ENCODE measurements at regions not wholly inside any gene's neighbourhood (a gene's known extent, or its start where the extent isn't known, plus 50 kb on each side); places are given as distances from the start of the nearest gene placed in this dataset.
"Not testable (repeated sequence)": the region's sequence is repeated elsewhere in the genome, so short reads cannot be mapped to it uniquely, and the experiment has no call there.

DNA sequence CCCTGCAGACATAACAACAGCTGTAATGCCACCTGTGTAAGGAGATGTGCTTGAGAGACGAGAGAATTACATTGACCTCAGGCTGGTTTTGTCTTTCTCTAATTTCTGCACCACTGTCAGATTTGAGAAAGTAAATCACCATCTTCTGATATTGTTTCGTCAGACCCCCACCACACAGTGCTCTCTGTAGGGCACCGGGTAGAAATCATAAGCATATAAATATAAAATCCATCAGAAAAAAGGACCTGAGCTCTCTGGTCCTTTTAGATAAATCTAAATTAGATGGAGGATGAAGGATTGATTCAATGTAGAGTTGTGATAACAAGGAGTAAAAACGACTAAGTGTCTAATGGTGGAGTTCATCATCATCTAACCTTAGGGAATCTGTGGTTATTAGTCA is 1981.0 kb upstream of the PRR20A start:
- TF ChIP-seq, protein P1, sequence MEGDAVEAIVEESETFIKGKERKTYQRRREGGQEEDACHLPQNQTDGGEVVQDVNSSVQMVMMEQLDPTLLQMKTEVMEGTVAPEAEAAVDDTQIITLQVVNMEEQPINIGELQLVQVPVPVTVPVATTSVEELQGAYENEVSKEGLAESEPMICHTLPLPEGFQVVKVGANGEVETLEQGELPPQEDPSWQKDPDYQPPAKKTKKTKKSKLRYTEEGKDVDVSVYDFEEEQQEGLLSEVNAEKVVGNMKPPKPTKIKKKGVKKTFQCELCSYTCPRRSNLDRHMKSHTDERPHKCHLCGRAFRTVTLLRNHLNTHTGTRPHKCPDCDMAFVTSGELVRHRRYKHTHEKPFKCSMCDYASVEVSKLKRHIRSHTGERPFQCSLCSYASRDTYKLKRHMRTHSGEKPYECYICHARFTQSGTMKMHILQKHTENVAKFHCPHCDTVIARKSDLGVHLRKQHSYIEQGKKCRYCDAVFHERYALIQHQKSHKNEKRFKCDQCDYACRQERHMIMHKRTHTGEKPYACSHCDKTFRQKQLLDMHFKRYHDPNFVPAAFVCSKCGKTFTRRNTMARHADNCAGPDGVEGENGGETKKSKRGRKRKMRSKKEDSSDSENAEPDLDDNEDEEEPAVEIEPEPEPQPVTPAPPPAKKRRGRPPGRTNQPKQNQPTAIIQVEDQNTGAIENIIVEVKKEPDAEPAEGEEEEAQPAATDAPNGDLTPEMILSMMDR (IDR thresholded peaks at IDR 0.05; ENCODE audit: unreplicated experiment): no peak
- Mint-ChIP-seq H3K27ac (ENCODE audit: unreplicated experiment) (no peak overlapping the region), H3K4me3 (ENCODE audit: unreplicated experiment) (no peak overlapping the region), H3K36me3 (ENCODE audit: low read depth, unreplicated experiment) (peaks cover 5% of the 10 kb centered on the region), H3K27me3 (ENCODE audit: unreplicated experiment) (peaks cover 1% of the 10 kb centered on the region), H3K9me3 (ENCODE audit: unreplicated experiment) (no peaks in the 10 kb centered on the region), H3K4me1 (ENCODE audit: unreplicated experiment) (no peaks in the 10 kb centered on the region)
- DNase-seq (ENCODE audit: low spot score): no peak

DNA sequence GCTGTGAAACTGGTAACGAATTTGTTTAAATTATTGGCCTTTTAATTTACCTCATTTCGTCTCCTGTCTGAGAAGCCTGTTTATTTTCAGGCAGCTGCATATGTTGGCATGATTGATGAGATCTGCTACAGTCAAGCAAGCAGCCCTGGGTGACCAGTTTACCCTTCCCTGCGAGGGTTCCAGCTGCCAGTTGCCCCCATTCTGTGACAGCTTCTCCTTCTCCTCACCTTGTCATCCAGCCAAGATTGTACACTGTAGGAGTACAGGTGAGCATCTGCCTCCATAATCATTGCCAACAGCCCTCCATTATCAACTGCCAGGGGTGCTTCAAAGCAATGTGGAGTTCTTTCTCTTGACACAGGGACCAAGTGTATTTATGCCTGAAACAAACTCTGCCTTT is 1979.9 kb upstream of the PRR20A start:
- Mint-ChIP-seq H3K4me3 (ENCODE audit: unreplicated experiment) (no peak overlapping the region), H3K36me3 (ENCODE audit: low read depth, unreplicated experiment) (peaks cover 2% of the 10 kb centered on the region), H3K27ac (ENCODE audit: unreplicated experiment) (no peak overlapping the region), H3K4me1 (ENCODE audit: unreplicated experiment) (no peaks in the 10 kb centered on the region), H3K27me3 (ENCODE audit: unreplicated experiment) (peaks cover 1% of the 10 kb centered on the region), H3K9me3 (ENCODE audit: unreplicated experiment) (no peaks in the 10 kb centered on the region)
- TF ChIP-seq, protein P1 (IDR thresholded peaks at IDR 0.05; ENCODE audit: unreplicated experiment): no peak
- DNase-seq (ENCODE audit: low spot score): no peak

DNA sequence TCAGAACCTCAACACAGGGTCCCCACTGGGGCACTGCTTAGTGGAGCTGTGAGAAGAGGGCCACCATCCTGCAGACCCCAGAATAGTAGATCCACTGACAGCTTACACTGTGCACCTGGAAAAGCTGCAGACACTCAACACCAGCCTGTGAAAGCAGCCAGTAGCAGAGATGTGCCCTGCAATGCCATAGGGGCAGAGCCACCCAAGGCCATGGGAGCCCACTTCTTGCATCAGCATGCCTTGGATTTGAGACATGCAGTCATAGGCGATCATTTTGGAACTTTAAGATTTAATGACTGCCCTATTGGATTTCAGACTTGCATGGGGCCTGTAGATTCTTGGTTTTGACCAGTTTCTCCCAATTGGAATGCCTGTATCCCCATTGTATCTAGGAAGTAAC is 1962.1 kb upstream of the PRR20A start:
- not testable (repeated sequence) for H3K9me3 Mint-ChIP-seq (ENCODE audit: unreplicated experiment); H3K27me3 Mint-ChIP-seq (ENCODE audit: unreplicated experiment); H3K27ac Mint-ChIP-seq (ENCODE audit: unreplicated experiment); DNase-seq (ENCODE audit: low spot score); H3K4me3 Mint-ChIP-seq (ENCODE audit: unreplicated experiment); H3K4me1 Mint-ChIP-seq (ENCODE audit: unreplicated experiment)
- H3K36me3 Mint-ChIP-seq (ENCODE audit: low read depth, unreplicated experiment): peaks cover 11% of the 10 kb centered on the region

DNA sequence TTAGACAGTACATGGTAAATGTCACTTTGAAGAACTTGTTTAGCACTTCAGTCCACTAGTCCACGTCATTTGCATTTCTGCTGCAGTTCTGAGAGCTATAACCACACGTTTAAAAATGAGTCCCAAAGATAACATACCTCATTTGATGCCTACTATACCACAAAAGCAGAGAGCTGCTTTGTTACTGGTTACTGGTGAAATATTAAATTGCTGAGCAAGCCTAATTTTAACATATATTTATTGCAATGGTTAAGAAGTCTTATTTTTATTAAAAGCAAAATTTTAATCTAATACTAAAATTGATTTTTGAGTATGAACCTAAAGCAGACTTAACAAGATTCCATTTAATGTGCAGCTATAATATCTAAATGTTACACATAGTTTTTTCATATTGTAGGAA is 1949.7 kb upstream of the PRR20A start:
- Mint-ChIP-seq H3K4me3 (ENCODE audit: unreplicated experiment) (no peak overlapping the region), H3K36me3 (ENCODE audit: low read depth, unreplicated experiment) (no peaks in the 10 kb centered on the region), H3K4me1 (ENCODE audit: unreplicated experiment) (no peaks in the 10 kb centered on the region), H3K9me3 (ENCODE audit: unreplicated experiment) (no peaks in the 10 kb centered on the region), H3K27me3 (ENCODE audit: unreplicated experiment) (no peaks in the 10 kb centered on the region), H3K27ac (ENCODE audit: unreplicated experiment) (no peak overlapping the region)
- TF ChIP-seq, protein P1 (IDR thresholded peaks at IDR 0.05; ENCODE audit: unreplicated experiment): no peak
- no peak for DNase-seq (ENCODE audit: low spot score)

DNA sequence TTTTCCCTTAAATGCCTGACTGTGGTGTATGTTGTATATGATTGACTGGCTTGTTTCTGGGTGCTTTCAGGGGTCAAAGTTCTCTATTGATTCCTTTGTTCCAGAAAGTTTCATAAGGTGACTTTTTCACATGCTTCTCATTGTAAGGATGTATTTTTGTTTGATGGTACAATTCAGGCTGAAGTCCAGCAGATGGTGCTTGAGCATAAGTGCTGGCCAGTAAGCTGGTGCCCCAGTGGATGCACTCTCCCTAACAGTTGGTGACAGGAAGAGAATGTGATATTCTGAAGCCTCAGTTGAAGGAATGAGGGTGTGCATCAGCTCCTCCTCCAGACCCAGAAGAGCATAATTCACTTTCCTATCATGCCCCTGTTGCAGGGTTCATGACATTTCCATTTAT is 1941.6 kb upstream of the PRR20A start:
- no peak overlapping the region for H3K4me3 Mint-ChIP-seq (ENCODE audit: unreplicated experiment)
- no peak for DNase-seq (ENCODE audit: low spot score)
- no peak overlapping the region for H3K27ac Mint-ChIP-seq (ENCODE audit: unreplicated experiment)
- no peaks in the 10 kb centered on the region for H3K27me3 Mint-ChIP-seq (ENCODE audit: unreplicated experiment)
- no peaks in the 10 kb centered on the region for H3K9me3 Mint-ChIP-seq (ENCODE audit: unreplicated experiment)
- no peaks in the 10 kb centered on the region for H3K36me3 Mint-ChIP-seq (ENCODE audit: low read depth, unreplicated experiment)
- TF ChIP-seq, protein P1 (IDR thresholded peaks at IDR 0.05; ENCODE audit: unreplicated experiment): no peak
- no peaks in the 10 kb centered on the region for H3K4me1 Mint-ChIP-seq (ENCODE audit: unreplicated experiment)
